OCI-LY7 (cell line): ENCODE measurements at regions not wholly inside any gene's neighbourhood (a gene's known extent, or its start where the extent isn't known, plus 50 kb on each side); places are given as distances from the start of the nearest gene placed in this dataset.

Experiments used
- CTCF ChIP-seq: fragments of 200-600 bp; sonication (generic); conservative IDR thresholded peaks from 2 replicates; pipeline ENCODE4 v1.5.1; 2014; ENCODE audit warnings: mild to moderate bottlenecking, antibody characterized with exemption, low read length, moderate library complexity, mixed read lengths
- EZH2phosphoT487 ChIP-seq: fragments of 200-600 bp; sonication (generic); IDR thresholded peaks from 2 replicates; pipeline ENCODE4 v1.6.1; 2018; ENCODE audit warnings: low read depth, borderline replicate concordance, mild to moderate bottlenecking, mixed run types, antibody characterized with exemption, low read length, moderate library complexity, mixed read lengths

DNA sequence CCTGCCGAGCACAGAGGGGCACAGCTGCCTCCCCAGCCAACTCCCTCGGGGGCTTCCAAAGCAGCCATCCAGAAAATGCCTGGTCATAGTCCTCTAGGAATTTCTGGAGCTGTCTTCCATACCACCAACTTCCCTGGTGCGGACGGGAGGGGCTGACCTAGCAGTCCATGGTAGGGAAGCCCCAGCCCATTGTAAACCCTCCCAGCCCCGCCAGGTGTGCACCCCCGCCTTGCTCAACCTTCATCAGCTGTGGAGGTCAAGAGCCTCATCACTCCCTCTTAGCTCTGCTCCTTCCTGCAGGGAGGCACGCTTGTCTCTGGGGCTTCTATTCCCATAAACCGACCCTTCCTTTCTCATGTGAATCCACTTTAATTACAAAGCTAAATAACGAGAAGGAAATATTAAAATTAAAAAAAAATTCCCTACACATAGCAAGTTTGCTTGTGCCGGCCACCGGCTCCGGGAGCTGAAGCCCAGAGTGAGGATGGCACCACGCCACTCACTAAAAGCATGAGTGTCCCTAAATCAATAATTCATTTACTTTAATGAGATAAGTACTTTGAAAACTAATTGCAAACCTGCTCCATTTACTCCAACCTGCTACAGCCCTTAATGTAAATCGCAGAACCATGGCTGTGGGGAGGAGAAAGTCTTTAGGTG is 181.4 kb downstream of the ENGASE start:
- TF ChIP-seq CTCF (no peak), EZH2phosphoT487 (no peak)
